Caco-2 (cell line): ENCODE measurements at regions not wholly inside any gene's neighbourhood (a gene's known extent, or its start where the extent isn't known, plus 50 kb on each side); places are given as distances from the start of the nearest gene placed in this dataset.

ENCODE experiments used
- BruUV-seq: library from RNA; stranded (reverse); fragments of 400-500 nt; replicated peaks from 2 replicates; lab custom pipeline; 2021; lab: Mats Ljungman, UMichigan
- CTCF ChIA-PET: fragments of 300-600 bp; sonication (Branson Sonifier 250); formaldehyde crosslinking; loops from one replicate; lab custom pipeline; 2022; ENCODE audit warnings: antibody characterized with exemption; lab: Charles Lee
- POLR2A ChIA-PET: fragments of 300-600 bp; sonication (Branson Sonifier 250); formaldehyde crosslinking; loops from one replicate; lab custom pipeline; 2022; ENCODE audit warnings: antibody characterized with exemption; lab: Charles Lee
- DNase-seq, 2 experiments: peaks; one replicate each; pipeline versions ENCODE4 v3.0.0 to v3.0.0-alpha.2; 2020 to 2022
- H3K27me3 ChIP-seq: replicated peaks from 2 replicates; pipeline ENCODE4 v1.6.0; 2011; ENCODE audit warnings: low read length; ENCODE audit not compliant: control insufficient read depth, insufficient read depth
- H3K36me3 ChIP-seq: 2 replicates; pipeline ENCODE4 v1.5.1; 2011; ENCODE audit warnings: low read length; ENCODE audit not compliant: control insufficient read depth, insufficient read depth
- H3K4me1 ChIP-seq: fragments of 250-450 bp; sonication (Bioruptor Pico); 2 replicates; pipeline ENCODE4 v1.5.1; 2020; ENCODE audit warnings: mild to moderate bottlenecking
- H3K4me3 ChIP-seq: 2 replicates; pipeline ENCODE4 v1.5.1; 2011; ENCODE audit warnings: low read depth, mild to moderate bottlenecking, control low read depth, low read length
- H3K9me3 ChIP-seq: fragments of 250-450 bp; sonication (Bioruptor Pico); 2 replicates; pipeline ENCODE4 v1.5.1; 2020; ENCODE audit warnings: mild to moderate bottlenecking, moderate library complexity
- H3K27ac Mint-ChIP-seq: one replicate; pipeline ENCODE4 v1.8.0; 2022; ENCODE audit warnings: mixed read lengths; ENCODE audit not compliant: unreplicated experiment
- H3K27me3 Mint-ChIP-seq: one replicate; pipeline ENCODE4 v1.8.0; 2022; ENCODE audit warnings: mixed read lengths; ENCODE audit not compliant: insufficient read depth, unreplicated experiment
- H3K36me3 Mint-ChIP-seq: one replicate; pipeline ENCODE4 v1.8.0; 2022; ENCODE audit warnings: mild to moderate bottlenecking, mixed read lengths; ENCODE audit not compliant: insufficient read depth, unreplicated experiment
- H3K4me1 Mint-ChIP-seq: one replicate; pipeline ENCODE4 v1.8.0; 2022; ENCODE audit warnings: low read depth, mixed read lengths; ENCODE audit not compliant: unreplicated experiment
- H3K4me3 Mint-ChIP-seq: one replicate; pipeline ENCODE4 v1.8.0; 2022; ENCODE audit warnings: mild to moderate bottlenecking, moderate library complexity, mixed read lengths; ENCODE audit not compliant: unreplicated experiment
- H3K9me3 Mint-ChIP-seq: one replicate; pipeline ENCODE4 v1.8.0; 2022; ENCODE audit warnings: mixed read lengths; ENCODE audit not compliant: unreplicated experiment
- intact Hi-C: fragments of 100-400 bp; cut with micrococcal nuclease; formaldehyde crosslinking; loops from one replicate; pipeline ENCODE4 v1.10.0; 2022; ENCODE audit not compliant: unreplicated experiment
- TF ChIP-seq, protein P1 (sequence below), 2 experiments: fragments of 200-600 bp in 1 of 2; IDR thresholded peaks; 1 replicate in 1 of 2; 2 replicates in 1 of 2; pipeline versions ENCODE4 v1.5.1 to v1.8.0; 2011 to 2022; ENCODE audit warnings: antibody characterized with exemption in 1 of 2, control low read depth in 1 of 2, inconsistent platforms in 1 of 2, low read depth in 1 of 2, low read length in 1 of 2, mild to moderate bottlenecking in 1 of 2, moderate library complexity in 1 of 2; ENCODE audit not compliant: insufficient read depth in 1 of 2, severe bottlenecking in 1 of 2, unreplicated experiment in 1 of 2

DNA sequence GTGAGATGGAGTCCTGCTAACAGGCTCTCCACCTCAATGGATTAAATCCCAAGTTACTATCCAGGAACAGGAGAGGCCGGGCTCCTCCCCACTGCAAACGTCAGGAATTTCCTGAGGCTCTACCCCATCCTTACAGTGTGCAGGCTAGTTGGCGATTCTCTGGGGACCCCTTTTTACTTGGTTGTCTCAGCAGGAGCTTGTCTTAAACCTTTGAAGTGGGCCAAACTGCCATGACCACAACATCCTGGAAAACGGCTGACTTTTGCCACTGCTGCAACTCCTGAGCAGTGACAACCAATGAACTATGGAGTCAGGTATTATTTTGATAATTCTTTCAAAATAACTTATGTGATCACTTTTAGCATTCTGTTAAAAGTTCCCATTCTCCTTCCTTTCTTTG is 440.9 kb upstream of the CCDC54 start:
- Histone ChIP-seq H3K9me3 (no peaks in the 10 kb centered on the region), H3K4me1 (no peaks in the 10 kb centered on the region), H3K4me3 (no peak overlapping the region), H3K36me3 (no peaks in the 10 kb centered on the region), H3K27me3 (no peaks in the 10 kb centered on the region)
- Mint-ChIP-seq H3K4me3 (no peak overlapping the region), H3K27me3 (no peaks in the 10 kb centered on the region), H3K27ac (no peak overlapping the region), H3K9me3 (no peaks in the 10 kb centered on the region), H3K4me1 (no peaks in the 10 kb centered on the region), H3K36me3 (no peaks in the 10 kb centered on the region)
- CTCF ChIA-PET, result no interaction called here
- no peak for DNase-seq
- TF ChIP-seq, protein P1, sequence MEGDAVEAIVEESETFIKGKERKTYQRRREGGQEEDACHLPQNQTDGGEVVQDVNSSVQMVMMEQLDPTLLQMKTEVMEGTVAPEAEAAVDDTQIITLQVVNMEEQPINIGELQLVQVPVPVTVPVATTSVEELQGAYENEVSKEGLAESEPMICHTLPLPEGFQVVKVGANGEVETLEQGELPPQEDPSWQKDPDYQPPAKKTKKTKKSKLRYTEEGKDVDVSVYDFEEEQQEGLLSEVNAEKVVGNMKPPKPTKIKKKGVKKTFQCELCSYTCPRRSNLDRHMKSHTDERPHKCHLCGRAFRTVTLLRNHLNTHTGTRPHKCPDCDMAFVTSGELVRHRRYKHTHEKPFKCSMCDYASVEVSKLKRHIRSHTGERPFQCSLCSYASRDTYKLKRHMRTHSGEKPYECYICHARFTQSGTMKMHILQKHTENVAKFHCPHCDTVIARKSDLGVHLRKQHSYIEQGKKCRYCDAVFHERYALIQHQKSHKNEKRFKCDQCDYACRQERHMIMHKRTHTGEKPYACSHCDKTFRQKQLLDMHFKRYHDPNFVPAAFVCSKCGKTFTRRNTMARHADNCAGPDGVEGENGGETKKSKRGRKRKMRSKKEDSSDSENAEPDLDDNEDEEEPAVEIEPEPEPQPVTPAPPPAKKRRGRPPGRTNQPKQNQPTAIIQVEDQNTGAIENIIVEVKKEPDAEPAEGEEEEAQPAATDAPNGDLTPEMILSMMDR (IDR thresholded peaks at IDR 0.05; ENCODE audit: insufficient read depth in 1 of 2, low read depth in 1 of 2, low read length in 1 of 2, severe bottlenecking in 1 of 2, unreplicated experiment in 1 of 2), result no peak
- intact Hi-C loops, result no loop called here
- POLR2A ChIA-PET, result no interaction called here
- BruUV-seq, result no TSS peak

DNA sequence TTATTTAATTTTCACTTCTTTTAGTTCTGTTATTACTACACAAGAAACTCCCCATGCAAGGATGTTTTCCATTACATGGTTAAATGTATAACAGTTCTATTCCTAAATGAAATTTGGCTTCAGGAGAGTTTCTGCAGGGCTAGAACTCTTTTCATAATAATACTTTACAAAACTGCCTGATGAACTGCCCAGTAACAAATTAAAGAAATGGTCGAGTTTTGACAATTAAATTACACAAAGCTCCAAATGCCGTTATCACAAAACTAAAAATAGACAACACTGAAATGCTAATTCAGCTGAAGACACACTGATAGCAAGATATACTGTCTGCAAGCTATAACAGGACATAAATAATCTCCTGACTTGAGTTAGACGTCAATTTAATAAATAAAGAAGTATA is 435.2 kb upstream of the CCDC54 start:
- Mint-ChIP-seq H3K4me3 (no peak overlapping the region), H3K9me3 (no peaks in the 10 kb centered on the region), H3K36me3 (no peaks in the 10 kb centered on the region), H3K27ac (no peak overlapping the region), H3K4me1 (no peaks in the 10 kb centered on the region), H3K27me3 (no peaks in the 10 kb centered on the region)
- CTCF ChIA-PET, result no interaction called here
- no peaks in the 10 kb centered on the region for H3K36me3 ChIP-seq
- POLR2A ChIA-PET, result no interaction called here
- no peaks in the 10 kb centered on the region for H3K9me3 ChIP-seq
- BruUV-seq, result no TSS peak
- no peaks in the 10 kb centered on the region for H3K27me3 ChIP-seq
- TF ChIP-seq, protein P1 (IDR thresholded peaks at IDR 0.05; ENCODE audit: insufficient read depth in 1 of 2, low read depth in 1 of 2, low read length in 1 of 2, severe bottlenecking in 1 of 2, unreplicated experiment in 1 of 2), result no peak
- H3K4me1 ChIP-seq, result no peaks in the 10 kb centered on the region
- H3K4me3 ChIP-seq, result no peak overlapping the region
- DNase-seq, result no peak
- intact Hi-C loops, result no loop called here

GRCh38 chr3:106943071-106943470 is 434.2 kb upstream of the CCDC54 start:
- CTCF ChIA-PET, result no interaction called here

More at GRCh38 chr3:106943071-106943470, 434.2 kb upstream of the CCDC54 start:
- Mint-ChIP-seq H3K9me3 (no peaks in the 10 kb centered on the region), H3K36me3 (no peaks in the 10 kb centered on the region), H3K4me3 (no peak overlapping the region), H3K4me1 (no peaks in the 10 kb centered on the region), H3K27me3 (no peaks in the 10 kb centered on the region), H3K27ac (no peak overlapping the region)
- POLR2A ChIA-PET, result no interaction called here
- TF ChIP-seq, protein P1 (IDR thresholded peaks at IDR 0.05; ENCODE audit: insufficient read depth in 1 of 2, low read depth in 1 of 2, low read length in 1 of 2, severe bottlenecking in 1 of 2, unreplicated experiment in 1 of 2), result no peak
- Histone ChIP-seq H3K27me3 (no peaks in the 10 kb centered on the region), H3K36me3 (no peaks in the 10 kb centered on the region), H3K4me3 (no peak overlapping the region), H3K9me3 (no peaks in the 10 kb centered on the region), H3K4me1 (no peaks in the 10 kb centered on the region)
- intact Hi-C loops, result no loop called here
- no peak for DNase-seq
- BruUV-seq, result no TSS peak
